ENCODE measurements at regions not wholly inside any gene's neighbourhood (a gene's known extent, or its start where the extent isn't known, plus 50 kb on each side); places are given as distances from the start of the nearest gene placed in this dataset.

GRCh38 chr6:148186916-148187315, 155.7 kb upstream of the SASH1 start:
- no peak for TF ChIP-seq CTCF (IDR thresholded peaks at IDR 0.05)
- H3K27ac ChIP-seq = no peak overlapping the region

- no peak overlapping the region for H3K27ac ChIP-seq
- TF ChIP-seq ZFX (IDR thresholded peaks at IDR 0.05; ENCODE audit: borderline replicate concordance) = no peak
- TF ChIP-seq CTCF (IDR thresholded peaks at IDR 0.05) = no peak
Observed at GRCh38 chr6:148192310-148192709, 150.3 kb upstream of the SASH1 start.

- TF ChIP-seq ZFX (IDR thresholded peaks at IDR 0.05; ENCODE audit: borderline replicate concordance) = no peak
- no peak for TF ChIP-seq CTCF (IDR thresholded peaks at IDR 0.05)
- H3K27ac ChIP-seq = no peak overlapping the region
Observed at GRCh38 chr6:148193063-148193680, 149.5 kb upstream of the SASH1 start.

GRCh38 chr6:148195511-148195910, 147.1 kb upstream of the SASH1 start:
- no peak for TF ChIP-seq ZFX (IDR thresholded peaks at IDR 0.05; ENCODE audit: borderline replicate concordance)
- H3K27ac ChIP-seq = no peak overlapping the region

GRCh38 chr6:148199584-148199983, 143.1 kb upstream of the SASH1 start:
- TF ChIP-seq ZFX (IDR thresholded peaks at IDR 0.05; ENCODE audit: borderline replicate concordance) = no peak
- TF ChIP-seq CTCF (IDR thresholded peaks at IDR 0.05) = no peak
- no peak overlapping the region for H3K27ac ChIP-seq

- TF ChIP-seq CTCF (IDR thresholded peaks at IDR 0.05) = no peak
- no peak for TF ChIP-seq ZFX (IDR thresholded peaks at IDR 0.05; ENCODE audit: borderline replicate concordance)
Observed at GRCh38 chr6:148200293-148200692, 142.3 kb upstream of the SASH1 start.

GRCh38 chr6:148200781-148201180, 141.9 kb upstream of the SASH1 start:
- no peak for TF ChIP-seq CTCF (IDR thresholded peaks at IDR 0.05)
- no peak for TF ChIP-seq ZFX (IDR thresholded peaks at IDR 0.05; ENCODE audit: borderline replicate concordance)
- H3K27ac ChIP-seq = no peak overlapping the region

More at GRCh38 chr6:148200293-148200692, 142.3 kb upstream of the SASH1 start:
- no peak overlapping the region for H3K27ac ChIP-seq
